ENCODE measurements at regions not wholly inside any gene's neighbourhood (a gene's known extent, or its start where the extent isn't known, plus 50 kb on each side); places are given as distances from the start of the nearest gene placed in this dataset.

DNA sequence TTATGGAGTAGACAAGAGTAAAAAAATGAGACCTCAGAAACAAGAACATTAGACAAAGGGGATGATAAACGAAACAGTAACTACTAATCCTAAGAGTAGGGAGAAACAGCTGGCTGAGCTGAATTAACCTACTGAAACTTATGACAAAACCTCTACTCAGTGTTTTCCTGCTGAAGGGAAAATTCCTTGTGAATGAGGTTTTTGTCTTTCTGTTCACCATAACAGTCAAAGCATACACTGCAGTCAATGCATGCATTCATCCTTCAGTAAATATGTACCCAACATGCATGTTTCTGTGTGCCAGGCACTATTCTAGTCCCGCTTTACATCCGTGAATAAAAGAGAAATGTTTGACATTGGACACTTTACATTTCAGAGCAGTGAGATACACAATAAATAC, 805.6 kb upstream of the KLHL29 start:
- no peak for DNase-seq

DNA sequence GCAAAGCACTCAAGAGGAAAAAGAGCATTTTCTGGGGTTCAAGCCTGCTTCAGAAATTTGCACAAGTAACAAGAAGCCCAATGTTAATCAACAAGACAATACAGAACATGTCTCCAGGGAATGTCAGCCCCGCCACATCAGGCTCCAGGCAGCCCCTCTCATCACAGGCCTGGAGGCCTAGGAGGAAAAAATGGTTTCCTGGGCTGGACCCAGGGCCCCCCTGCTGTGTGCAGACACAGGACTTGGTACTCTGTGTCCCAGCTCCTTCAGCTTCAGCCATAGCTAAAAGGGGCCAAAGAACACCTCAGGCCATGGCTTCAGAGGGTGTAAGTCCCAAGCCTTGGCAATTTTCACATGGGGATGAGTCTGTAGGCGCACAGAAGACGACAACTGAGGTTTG, 802.9 kb upstream of the KLHL29 start:
- DNase-seq, result no peak

DNA sequence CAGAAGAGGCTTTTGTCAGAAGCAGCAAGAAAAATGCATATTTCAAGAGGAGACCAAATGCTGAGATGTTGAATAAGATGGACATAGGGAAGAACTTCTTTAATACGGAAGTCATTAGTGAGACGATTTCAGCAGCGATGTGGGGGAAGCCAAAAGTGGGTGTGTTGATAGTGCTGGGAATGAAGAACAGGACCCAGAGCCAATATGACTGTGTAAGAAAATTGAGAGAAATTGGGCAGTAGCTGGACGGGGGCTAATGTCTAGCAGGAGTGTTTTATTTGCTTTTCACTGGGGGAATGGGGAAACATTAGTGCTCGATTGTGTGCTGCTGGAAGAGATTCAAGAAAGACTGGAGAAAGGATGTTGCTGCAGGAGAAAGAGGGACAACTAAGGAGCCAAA, 788.7 kb upstream of the KLHL29 start:
- DNase-seq, result peak in 1 of 2 donors; percentile 1

- no peak for DNase-seq
Observed at GRCh38 chr2:22600156-22600555, 784.8 kb upstream of the KLHL29 start.

DNA sequence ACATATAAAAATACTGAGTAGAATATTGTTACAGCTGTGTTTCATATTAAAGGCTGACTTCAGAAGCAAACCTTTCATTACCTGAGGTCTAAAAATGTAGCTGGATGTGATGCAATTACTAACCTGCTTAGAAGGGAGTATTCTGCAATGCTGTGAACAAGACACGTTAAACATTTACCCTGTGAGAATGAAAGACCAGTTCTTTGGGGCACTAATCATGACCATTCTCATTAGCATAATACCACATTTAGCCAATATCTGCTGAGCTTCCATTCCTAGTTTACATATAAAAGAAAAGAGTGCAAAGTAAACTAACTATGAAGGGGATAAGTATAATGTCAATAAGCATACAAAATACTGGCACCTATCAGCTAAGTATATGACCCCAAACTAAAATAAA, 784.0 kb upstream of the KLHL29 start:
- peak; percentile 12 to 13 for DNase-seq

- no peak for DNase-seq
Observed at GRCh38 chr2:22604136-22604535, 780.8 kb upstream of the KLHL29 start.

DNA sequence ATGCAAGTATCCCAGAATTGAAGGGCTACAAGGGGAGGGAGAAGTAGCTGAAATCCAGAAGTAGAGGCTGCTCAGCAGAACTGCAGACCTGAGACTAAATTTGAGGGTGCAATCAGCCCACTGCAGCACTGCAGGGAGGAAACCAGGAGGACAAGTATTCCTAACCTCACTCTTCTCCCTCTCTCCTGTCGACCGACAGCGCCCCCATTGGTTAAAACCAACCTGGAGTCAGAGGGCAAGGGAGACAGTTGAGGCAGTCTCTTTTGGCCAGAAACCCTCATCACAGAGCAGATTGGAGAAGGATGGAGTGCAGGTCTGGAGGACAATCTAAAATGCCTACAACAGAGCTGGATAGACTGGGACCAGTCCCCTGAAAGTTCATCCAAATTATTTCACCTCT, 768.9 kb upstream of the KLHL29 start:
- DNase-seq, result no peak

- no peak for DNase-seq
Observed at GRCh38 chr2:22623620-22624019, 761.4 kb upstream of the KLHL29 start.

DNA sequence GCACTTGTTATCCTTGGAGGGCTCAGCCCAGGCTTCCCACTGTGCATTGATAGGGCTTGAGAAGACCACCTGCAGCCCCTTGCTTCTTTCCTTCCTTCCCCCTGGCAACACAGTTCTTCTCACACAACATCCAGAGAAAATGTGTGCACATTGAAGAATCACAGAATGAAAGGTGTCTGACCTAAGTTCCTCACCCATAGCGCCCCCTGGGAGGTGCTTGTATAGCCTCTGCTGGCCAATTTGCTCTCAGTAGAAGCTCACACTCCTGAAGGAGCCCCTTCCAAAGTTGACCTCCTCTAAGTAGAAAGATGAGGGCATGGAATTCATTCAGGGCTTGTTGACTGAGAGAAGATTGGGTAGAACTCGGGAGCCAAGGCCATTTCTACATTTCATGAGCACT, 758.4 kb upstream of the KLHL29 start:
- DNase-seq, result no peak

DNA sequence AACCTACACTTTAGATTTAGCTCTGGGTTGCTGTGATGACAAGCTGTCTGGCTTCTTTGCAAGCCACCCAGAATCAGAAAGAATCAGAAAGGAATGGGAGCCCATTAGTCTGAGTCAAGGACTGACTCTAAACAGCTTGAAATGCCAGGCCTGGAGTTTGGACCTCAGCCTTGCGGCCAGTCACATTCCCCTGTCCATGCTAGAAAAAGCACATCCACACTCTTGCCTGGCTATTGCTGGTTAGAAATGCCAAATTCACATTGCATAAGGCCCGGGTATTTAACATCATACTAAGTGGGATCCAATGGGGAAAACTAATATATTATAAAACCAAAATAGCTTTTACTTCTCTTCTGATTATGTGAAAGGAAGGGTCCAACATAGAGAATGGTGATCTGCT, 756.8 kb upstream of the KLHL29 start:
- peak; percentile 13 to 29 for DNase-seq

GRCh38 chr2:22628906-22629305, 756.1 kb upstream of the KLHL29 start:
- DNase-seq, result peak; percentile 65 to 73

DNA sequence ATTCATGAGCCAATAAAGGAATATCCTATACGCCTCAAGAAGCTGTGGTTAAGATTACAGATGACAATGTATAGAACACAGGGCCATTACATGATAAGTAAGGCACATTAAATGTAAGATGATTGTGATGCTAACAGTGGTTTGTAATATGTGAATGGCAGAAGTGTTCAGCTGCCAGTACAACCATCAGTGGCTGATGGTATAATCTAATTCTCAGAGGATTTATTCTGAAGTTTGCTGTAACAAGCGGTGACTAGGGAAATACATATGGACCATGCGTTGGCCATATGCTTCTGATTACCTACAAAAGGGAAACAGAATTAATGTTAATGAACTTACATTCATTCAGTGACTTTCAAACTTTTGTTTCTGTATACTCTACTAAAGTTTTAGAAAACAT, 750.8 kb upstream of the KLHL29 start:
- DNase-seq, result no peak

GRCh38 chr2:22656426-22656825, 728.6 kb upstream of the KLHL29 start:
- DNase-seq, result no peak

- DNase-seq, result no peak
Observed at GRCh38 chr2:22673529-22673928, 711.5 kb upstream of the KLHL29 start.

GRCh38 chr2:22683914-22684313, 701.1 kb upstream of the KLHL29 start:
- no peak for DNase-seq

- no peak for DNase-seq
Observed at GRCh38 chr2:22690096-22690495, 694.9 kb upstream of the KLHL29 start.

- DNase-seq, result no peak
Observed at GRCh38 chr2:22691666-22692065, 693.3 kb upstream of the KLHL29 start.

DNA sequence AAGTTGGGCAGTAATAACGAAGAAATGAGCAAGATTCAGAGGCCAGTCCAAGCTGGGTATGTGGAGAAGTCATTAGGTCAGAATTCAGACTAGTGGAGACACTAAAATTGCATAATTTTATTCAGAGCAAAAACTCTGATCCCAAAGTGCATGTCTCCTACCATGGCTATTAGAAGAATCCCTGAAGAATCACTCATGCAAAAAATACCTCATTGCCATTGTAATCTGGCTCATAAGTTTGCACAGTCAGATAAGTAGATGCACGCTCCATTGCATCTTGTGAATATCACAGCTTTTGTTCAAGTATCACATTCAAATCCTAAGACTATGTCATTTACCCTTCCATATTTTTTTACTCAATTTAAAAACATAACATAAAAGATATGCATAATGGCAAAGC, 692.2 kb upstream of the KLHL29 start:
- no peak for DNase-seq

DNA sequence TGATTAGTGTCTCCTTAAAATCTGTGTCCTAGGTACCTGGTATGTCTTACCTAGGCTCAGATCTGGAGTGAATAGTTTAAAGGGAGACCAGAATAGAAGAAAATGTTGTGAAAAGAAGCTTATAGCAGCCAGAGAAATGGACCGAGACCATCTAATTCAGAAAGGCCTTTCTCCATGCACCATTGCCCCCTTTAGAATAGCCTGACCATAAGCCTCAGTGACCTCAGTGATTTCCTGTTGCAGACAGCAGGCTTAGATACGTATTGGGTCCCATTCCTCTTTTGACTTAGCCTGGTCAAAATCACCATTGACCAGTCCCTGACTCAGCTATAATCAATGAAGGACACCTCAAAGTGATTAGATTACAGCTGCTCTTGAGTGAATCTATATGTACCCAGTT, 690.7 kb upstream of the KLHL29 start:
- no peak for DNase-seq

DNA sequence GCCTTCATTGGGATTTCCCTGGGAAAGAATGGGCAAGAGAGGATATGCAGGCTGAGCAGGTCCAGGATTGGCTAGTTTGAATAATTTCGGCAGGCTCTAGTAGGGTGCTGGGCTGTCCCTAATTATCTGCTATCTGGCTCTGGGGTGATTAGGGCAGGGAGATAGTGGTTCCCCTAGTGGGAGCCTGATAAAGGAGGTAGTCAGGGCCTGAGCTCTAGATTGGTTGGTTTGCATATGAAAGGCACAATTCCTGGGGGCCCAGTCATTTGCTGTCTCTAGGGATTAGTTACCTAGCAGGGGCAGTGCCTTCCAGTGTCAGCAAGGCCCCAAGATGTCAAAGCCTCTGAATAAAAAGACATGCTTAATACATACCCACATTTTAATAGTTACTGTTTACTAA, 690.1 kb upstream of the KLHL29 start:
- no peak for DNase-seq

DNA sequence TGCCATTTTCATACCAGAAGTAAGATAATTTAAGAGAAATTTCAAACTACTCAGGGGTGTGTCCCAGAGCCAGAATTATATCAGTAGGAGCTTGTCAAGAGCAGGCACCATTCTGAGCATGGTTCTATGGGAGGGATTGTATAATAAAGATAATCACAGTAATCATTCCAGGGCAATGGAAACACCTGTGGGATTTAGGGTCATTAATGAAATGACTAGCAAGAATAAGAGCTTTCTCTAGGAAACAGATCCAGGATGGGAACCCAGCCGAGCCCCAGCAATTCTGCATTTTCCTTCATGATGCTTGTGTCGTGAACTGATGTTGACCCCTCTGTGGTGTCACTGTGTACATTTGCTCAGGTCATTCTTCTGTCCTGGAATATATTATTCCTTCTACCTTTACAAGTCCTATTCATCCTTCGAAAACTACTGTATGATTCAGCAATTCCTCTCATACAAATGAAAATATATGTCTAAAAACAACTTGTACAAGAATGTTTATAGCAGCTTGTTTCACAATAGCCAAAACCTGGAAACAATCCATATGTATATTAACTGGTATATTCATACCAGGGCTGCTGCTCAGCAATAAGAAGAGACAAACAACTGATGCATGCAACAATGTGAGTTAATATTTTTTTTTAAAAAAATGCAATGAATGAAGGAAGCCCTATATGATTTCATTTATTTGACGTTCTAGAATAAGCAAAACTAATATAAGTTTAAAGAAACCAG, 687.8 kb upstream of the KLHL29 start:
- peak; percentile 34 to 48 for DNase-seq

- DNase-seq, result no peak
Observed at GRCh38 chr2:22701561-22702160, 683.3 kb upstream of the KLHL29 start.

DNA sequence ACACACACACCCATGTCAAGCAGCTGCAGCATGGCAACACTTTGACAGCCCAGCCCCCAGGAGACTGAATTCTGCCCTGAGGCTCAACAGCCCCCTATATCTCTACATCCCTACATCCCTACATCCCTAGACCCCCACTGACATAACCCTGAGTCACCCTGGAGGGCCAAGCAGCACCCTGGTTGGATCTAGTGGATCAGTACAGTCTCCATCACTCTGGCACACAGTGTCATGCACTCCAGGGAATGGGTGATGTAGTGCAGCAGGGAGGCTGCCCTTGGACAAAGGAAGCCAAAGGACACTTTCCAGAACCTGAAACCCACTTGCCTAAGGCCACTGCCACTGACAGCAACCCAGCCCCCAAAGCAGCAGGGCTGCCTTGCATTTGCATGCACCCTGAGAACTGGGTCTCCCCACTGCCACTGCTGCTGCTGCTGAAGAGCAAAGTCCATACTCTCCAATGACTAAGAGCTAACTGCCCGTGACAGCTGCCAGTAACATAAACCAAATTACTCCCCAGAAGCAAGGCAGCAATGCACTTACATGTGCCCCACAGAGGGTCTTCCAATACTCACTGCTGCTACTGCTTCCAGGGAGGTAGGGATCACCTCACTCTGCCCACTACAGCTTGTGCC, 681.6 kb upstream of the KLHL29 start:
- no peak for DNase-seq

GRCh38 chr2:22719396-22719795, 665.6 kb upstream of the KLHL29 start:
- DNase-seq, result no peak
